GM21381 (cell line): ENCODE measurements at regions not wholly inside any gene's neighbourhood (a gene's known extent, or its start where the extent isn't known, plus 50 kb on each side); places are given as distances from the start of the nearest gene placed in this dataset.

Source experiments
- ATAC-seq: cut with Tn5 transposase; IDR thresholded peaks from one replicate; pipeline ENCODE4 v1.9.1; 2021; ENCODE audit warnings: mild to moderate bottlenecking, moderate library complexity; ENCODE audit not compliant: unreplicated experiment

GRCh38 chr13:83352391-83352790 is 529.9 kb downstream of the SLITRK1 start:
- ATAC-seq: no peak

GRCh38 chr13:83350569-83350968 is 531.7 kb downstream of the SLITRK1 start:
- no peak for ATAC-seq

DNA sequence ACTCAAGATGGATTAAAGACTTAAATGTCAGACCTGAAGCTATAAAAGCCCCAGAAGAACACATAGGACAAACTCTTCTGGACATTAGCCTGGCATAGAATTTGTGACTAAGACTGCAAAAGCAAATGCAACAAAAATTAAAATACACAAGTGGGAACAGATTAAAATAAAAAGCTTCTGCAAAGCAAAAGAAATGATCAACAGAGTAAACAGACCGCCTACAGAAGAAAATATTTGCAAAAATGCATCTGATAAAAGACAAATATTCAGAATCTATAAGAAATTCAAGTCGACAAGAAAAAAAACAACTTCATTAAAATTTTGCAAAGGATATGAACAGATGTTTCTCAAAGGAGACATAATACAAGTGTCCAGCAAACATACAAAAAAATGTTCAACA is 537.8 kb downstream of the SLITRK1 start:
- no peak for ATAC-seq

DNA sequence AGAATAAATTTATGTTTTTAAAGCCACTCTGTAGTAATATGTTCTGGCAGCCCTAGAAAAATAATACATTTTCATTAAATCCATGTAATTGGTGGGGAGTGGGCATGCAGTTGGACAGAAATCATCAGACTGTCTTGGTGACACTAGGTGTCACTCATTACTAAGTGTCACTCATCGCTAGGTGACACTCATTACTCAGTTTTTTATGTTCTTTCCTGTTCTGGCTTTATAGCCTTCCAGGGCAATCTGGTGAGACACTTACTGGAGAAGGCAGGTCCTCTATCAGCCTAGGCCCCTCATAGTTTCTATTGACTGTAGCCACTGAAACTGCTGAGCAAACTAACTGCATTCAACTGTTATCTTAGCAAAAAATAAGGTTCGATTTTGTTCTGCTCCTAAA is 542.1 kb downstream of the SLITRK1 start:
- no peak for ATAC-seq

DNA sequence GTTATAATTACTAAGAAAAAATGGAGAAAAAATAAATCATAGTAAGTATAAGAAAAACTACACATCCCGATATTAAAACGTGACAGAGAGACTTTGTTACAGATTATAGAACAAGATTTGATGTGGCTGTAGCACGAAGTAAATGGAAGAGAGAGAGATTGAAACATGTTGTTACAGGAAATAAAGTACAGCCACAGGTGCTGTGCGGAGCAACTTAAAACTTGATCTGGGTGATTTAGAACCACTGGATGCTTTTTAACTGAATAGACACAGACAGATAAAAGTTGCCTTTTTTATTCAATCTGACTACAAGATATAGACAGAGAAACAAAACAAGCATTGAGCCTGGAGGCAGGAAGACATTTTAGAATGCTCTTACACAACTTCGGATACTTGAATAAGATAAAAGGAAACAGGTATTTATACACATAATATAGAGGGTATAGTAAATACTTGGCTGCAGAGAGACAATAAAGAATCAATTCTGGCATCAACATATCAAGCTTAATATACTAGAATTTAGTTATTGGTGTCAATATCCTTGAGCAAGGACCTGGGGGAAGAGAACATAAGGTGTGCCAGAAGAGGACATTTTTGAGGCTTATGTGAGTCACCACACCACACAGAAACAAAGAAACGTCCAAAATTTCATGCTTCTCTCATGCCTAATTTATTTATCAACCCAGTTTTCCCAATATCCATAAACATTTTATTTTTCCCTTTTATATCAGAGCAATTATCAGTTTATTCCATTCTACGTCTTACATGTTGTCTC is 548.5 kb downstream of the SLITRK1 start:
- ATAC-seq: no peak

GRCh38 chr13:83332751-83333150 is 549.5 kb downstream of the SLITRK1 start:
- ATAC-seq: no peak

DNA sequence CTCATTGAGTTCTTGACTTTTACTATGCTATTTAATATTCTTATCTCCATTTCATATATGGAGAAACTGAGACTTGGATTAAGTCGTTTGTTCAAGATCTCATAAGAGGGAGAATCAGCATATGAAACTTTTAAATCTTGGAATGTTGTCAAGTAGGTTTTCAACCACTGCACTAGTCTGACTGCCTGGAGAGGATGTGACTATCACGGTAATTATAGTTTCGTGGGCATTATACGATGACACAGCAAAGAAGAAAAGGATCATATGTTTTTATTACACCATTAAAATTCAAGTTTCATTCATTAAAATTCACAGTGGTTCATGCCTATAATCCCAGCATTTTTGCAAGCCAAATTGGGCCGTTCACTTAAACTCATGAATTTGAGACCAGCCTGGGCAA is 555.2 kb downstream of the SLITRK1 start:
- ATAC-seq: no peak

- no peak for ATAC-seq
Measured at GRCh38 chr13:83325125-83325853, 557.0 kb downstream of the SLITRK1 start.

DNA sequence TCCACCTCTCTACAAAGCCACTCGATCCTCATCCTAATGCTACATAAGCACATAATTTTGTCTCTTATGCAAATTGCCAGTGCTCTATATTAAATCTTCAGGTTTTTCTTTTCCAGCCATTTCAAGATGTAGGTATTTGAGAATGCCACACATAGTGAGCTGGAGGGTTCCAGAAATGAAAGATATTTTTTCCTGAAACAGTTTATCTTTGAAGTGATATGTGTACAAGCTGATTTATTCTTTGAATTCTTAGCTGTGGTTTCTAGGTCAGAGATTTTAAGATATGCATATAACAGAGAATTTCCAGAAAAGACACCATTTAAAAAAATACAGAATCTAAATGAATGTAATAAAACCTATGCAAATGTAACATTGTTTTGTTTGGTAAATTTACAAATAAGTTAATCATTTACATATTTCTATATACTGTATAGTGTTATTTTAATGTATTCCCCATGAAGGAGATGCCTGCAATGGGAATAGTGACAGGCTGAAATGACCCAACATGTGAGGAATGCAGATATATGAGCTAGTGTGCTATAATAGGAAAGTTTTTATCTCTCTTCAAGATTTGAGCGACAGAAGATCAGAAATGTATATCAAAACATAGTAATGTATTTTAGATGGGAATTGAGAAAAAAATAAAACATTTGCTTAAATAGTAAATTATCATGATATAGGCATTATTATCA is 570.2 kb downstream of the SLITRK1 start:
- ATAC-seq: no peak

DNA sequence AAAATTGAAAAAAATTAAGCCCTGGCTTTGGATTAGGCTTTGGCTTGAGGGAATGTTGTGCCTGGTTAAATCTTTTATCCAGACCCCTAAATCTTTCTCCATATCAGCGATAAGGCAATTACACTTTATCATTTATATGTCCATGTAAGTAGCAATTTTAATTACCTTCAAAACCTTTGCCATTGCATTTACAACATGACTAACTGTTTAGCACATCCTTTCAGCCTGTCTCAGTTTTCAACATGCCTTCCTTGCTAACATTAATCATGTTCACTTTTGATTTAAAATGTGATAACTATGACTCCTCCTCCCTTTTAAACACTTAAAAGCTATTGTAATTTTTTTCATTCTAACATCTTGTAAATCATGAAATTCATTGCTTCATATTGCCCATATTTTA is 583.7 kb downstream of the SLITRK1 start:
- ATAC-seq: no peak

- ATAC-seq: no peak
Measured at GRCh38 chr13:83297586-83298290, 584.5 kb downstream of the SLITRK1 start.

DNA sequence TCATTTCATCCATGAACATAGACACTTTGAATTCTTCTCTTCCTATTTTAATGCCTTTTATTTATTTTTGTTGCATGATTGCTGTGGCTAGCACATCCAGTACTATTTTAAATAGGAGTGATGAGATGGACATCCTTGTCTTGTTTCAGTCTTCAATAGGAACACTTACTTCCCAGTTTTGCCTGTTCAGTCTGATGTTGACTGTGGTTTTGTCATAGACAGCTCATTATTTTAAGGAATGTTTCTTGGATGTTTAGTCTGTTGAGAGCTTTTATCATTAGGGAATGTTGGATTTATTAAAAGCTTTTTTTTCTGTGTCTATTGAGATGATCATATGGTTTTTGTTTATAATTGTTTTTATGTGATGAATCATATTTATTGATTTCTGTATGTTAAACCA is 586.6 kb downstream of the SLITRK1 start:
- no peak for ATAC-seq

DNA sequence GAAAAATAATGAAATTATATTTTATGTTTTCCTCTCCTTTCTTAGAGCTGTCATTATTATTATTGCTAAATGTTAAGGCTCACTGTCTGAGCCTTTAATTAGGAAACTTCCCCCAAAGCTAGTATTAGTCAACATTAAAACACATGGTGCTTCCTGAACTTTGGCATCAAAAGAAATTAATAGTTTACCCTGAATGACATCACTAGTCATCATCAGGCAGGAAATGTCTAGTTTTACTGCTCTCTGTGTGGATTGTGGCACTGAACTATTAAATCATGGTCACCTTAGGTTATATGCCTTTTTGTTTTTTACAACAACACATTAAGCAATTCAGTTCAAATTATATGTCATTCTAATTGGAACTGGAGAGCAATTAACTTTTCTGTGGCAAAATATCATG is 595.5 kb downstream of the SLITRK1 start:
- no peak for ATAC-seq

GRCh38 chr13:83281654-83282053 is 600.6 kb downstream of the SLITRK1 start:
- ATAC-seq: no peak

DNA sequence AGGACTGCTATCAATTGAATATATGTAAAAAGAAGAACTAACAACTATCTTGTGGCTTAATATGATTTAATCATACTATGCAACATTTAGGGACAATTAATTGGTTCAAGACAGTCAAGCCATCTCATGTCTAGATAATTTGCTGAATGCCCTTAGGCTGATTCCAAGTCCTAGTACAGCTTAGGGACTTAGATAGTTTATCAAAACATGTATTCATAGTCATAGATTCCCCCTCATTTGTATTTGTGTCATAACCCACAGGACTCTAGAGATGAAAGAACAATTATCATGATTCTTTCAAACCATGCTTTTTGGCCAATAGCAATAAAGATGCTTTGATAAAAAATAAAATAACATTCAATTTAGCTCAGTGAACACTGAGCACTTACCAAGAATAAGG is 607.6 kb downstream of the SLITRK1 start:
- ATAC-seq: no peak

DNA sequence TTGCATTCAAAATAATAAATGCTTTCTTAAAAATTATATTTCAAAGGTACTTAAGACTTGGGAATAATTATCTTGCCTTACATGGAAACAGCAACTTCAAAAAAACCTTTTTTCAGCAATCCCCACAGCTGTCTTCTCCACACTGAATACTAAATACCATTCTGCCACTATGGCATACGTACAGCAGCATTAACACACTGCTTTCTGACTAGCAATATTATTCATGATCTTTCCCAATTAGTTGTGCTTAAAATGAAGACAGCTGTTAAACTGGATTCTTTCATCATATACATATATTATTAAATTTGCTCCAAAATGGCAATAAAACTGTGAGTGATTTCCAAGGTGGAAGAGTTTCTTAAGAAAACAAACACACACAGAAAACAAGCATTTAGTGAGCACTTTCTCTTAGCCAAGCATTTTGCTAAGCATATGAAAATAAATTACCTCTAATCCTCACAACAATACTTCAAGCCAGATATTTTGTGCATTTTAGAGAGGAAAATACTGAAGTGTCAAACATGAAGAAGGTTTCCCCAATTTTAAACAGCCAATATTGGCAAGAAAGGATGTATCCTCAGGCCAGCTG is 609.5 kb downstream of the SLITRK1 start:
- ATAC-seq: no peak

DNA sequence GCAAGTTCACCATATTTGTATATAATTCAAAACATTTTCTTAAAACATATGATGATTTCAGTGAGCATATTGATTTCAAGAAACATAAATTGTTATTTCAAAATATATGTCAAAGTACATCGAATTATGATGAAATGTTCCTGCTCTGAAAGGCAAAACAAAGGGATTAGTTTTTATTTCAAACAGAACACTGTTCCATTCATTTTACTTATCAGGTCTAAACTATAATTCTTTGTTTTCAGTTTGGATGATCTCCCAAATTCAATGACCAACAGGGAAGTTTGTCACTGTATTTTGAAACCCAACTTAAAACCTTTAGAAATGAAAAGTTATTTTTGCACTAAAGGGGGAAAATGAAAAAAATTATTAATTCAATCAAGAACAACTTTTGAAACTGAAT is 610.2 kb downstream of the SLITRK1 start:
- ATAC-seq: no peak

GRCh38 chr13:83265279-83265678 is 617.0 kb downstream of the SLITRK1 start:
- no peak for ATAC-seq

DNA sequence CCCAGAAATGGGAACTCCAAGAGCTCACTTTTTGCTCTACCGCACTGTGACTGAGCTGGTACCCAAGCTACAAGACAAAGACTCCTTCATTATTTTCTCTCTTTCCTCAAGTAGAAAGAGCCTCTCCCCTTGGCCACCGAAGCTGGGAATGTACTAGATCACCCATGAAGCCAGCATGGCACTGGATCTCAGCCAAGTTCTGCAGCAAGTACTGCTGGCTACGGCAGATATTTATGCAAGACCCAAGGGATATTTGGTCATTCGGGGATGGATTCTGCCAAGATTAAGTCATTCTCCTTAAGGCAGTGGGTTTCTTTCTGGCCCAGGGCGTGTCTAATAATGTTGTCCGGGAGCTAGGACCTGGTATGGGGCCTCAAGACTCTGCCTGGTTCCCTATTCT is 633.5 kb downstream of the SLITRK1 start:
- ATAC-seq: no peak

- no peak for ATAC-seq
Measured at GRCh38 chr13:83232626-83233025, 649.6 kb downstream of the SLITRK1 start.
